Fibroblast of lung (primary cell): ENCODE measurements at regions not wholly inside any gene's neighbourhood (a gene's known extent, or its start where the extent isn't known, plus 50 kb on each side); places are given as distances from the start of the nearest gene placed in this dataset.

Experiments
- DNase-seq, 2 donors: peaks; one replicate each; pipeline versions ENCODE4 v3.0.0 to v3.0.0-alpha.2; 2010; ENCODE audit warnings: low read depth in 2 of 2
- H2AFZ ChIP-seq: 2 replicates; pipeline ENCODE4 v1.5.1; 2012; ENCODE audit warnings: low read length, control low read depth, inconsistent platforms
- H3K27ac ChIP-seq: 2 replicates; pipeline ENCODE4 v1.5.1; 2011; ENCODE audit warnings: low read length, control low read depth; ENCODE audit not compliant: insufficient read depth
- H3K27me3 ChIP-seq: 2 replicates; pipeline ENCODE4 v1.5.1; 2011; ENCODE audit warnings: mild to moderate bottlenecking, low read length; ENCODE audit not compliant: control insufficient read depth, insufficient read depth
- H3K36me3 ChIP-seq: 2 replicates; pipeline ENCODE4 v1.5.1; 2011; ENCODE audit warnings: low read length; ENCODE audit not compliant: control insufficient read depth, insufficient read depth
- H3K4me1 ChIP-seq: 2 replicates; pipeline ENCODE4 v1.5.1; 2011; ENCODE audit warnings: low read length; ENCODE audit not compliant: control insufficient read depth, insufficient read depth; ENCODE audit errors: extremely low read depth
- H3K4me2 ChIP-seq: 2 replicates; pipeline ENCODE4 v1.5.1; 2011; ENCODE audit warnings: low read length, control low read depth; ENCODE audit not compliant: insufficient read depth; ENCODE audit errors: extremely low read depth
- H3K4me3 ChIP-seq, 4 experiments: fragments of 200-600 bp in 1 of 4; sonication (generic) in 1 of 4; replicated peaks in 1 of 4; 2 replicates each; pipeline ENCODE4 v1.5.1; 2011 to 2016; ENCODE audit warnings: low read length in 4 of 4, low read depth in 3 of 4, mild to moderate bottlenecking in 3 of 4, control low read depth in 2 of 4, inconsistent platforms in 1 of 4, mixed read lengths in 1 of 4; ENCODE audit not compliant: insufficient read depth in 1 of 4; ENCODE audit errors: control extremely low read depth in 1 of 4
- H3K79me2 ChIP-seq: 2 replicates; pipeline ENCODE4 v1.5.1; 2012; ENCODE audit warnings: mild to moderate bottlenecking, low read length, inconsistent platforms; ENCODE audit not compliant: control insufficient read depth, insufficient read depth
- H3K9ac ChIP-seq: 2 replicates; pipeline ENCODE4 v1.5.1; 2011; ENCODE audit warnings: mild to moderate bottlenecking, low read length, control low read depth; ENCODE audit not compliant: insufficient read depth
- H3K9me3 ChIP-seq: 2 replicates; pipeline ENCODE4 v1.5.1; 2012; ENCODE audit warnings: low read depth, low read length; ENCODE audit not compliant: control insufficient read depth, insufficient read depth
- H4K20me1 ChIP-seq: 2 replicates; pipeline ENCODE4 v1.5.1; 2011; ENCODE audit warnings: low read length; ENCODE audit not compliant: control insufficient read depth, insufficient read depth; ENCODE audit errors: extremely low read depth
- EZH2 ChIP-seq: IDR thresholded peaks from 2 replicates; pipeline ENCODE4 v1.5.1; 2012; ENCODE audit warnings: low read length, control low read depth, mild to moderate bottlenecking; ENCODE audit errors: missing control alignments
- TF ChIP-seq, protein P1 (sequence below), 2 donors: IDR thresholded peaks in 1 of 2; conservative IDR thresholded peaks in 1 of 2; 1 replicate in 1 of 2; 2 replicates in 1 of 2; pipeline ENCODE4 v1.5.1; 2011 to 2012; ENCODE audit warnings: low read length in 2 of 2, control low read depth in 1 of 2, inconsistent platforms in 1 of 2, low read depth in 1 of 2, mild to moderate bottlenecking in 1 of 2

DNA sequence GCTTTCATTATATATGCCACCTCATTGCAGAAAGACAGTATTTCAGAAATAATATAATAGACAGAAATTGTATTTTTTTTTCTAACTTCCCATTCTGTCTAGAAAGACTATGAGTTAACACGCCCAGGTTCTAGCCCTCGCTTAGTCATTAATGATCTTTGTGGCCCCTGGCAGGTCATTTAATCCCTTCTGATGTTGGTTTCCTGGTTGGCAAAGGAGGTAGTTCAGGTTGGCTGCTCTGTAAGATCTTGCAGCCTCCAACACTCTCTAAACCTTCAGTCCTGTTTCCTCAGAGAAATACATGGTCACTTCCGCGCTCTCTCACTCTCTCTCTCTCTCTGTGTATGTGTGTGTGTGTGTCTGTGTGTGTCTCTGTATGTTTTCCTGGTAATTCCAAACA, 156.3 kb upstream of the NOCT start:
- Histone ChIP-seq H2AFZ (no peak overlapping the region), H3K4me3 (no peak overlapping the region), H3K4me1 (no peaks in the 10 kb centered on the region), H4K20me1 (no peaks in the 10 kb centered on the region), H3K79me2 (no peaks in the 10 kb centered on the region), H3K9me3 (no peaks in the 10 kb centered on the region), H3K9ac (no peak overlapping the region), H3K4me2 (no peak overlapping the region), H3K27ac (no peak overlapping the region), H3K36me3 (no peaks in the 10 kb centered on the region), H3K27me3 (peaks cover 7% of the 10 kb centered on the region)
- no peak for DNase-seq
- TF ChIP-seq, protein P1, sequence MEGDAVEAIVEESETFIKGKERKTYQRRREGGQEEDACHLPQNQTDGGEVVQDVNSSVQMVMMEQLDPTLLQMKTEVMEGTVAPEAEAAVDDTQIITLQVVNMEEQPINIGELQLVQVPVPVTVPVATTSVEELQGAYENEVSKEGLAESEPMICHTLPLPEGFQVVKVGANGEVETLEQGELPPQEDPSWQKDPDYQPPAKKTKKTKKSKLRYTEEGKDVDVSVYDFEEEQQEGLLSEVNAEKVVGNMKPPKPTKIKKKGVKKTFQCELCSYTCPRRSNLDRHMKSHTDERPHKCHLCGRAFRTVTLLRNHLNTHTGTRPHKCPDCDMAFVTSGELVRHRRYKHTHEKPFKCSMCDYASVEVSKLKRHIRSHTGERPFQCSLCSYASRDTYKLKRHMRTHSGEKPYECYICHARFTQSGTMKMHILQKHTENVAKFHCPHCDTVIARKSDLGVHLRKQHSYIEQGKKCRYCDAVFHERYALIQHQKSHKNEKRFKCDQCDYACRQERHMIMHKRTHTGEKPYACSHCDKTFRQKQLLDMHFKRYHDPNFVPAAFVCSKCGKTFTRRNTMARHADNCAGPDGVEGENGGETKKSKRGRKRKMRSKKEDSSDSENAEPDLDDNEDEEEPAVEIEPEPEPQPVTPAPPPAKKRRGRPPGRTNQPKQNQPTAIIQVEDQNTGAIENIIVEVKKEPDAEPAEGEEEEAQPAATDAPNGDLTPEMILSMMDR (conservative IDR thresholded peaks at IDR 0.05 in 1 of 2, IDR thresholded peaks at IDR 0.05 in 1 of 2; ENCODE audit: low read depth in 1 of 2, low read length in 2 of 2): no peak
- no peak for TF ChIP-seq EZH2

DNA sequence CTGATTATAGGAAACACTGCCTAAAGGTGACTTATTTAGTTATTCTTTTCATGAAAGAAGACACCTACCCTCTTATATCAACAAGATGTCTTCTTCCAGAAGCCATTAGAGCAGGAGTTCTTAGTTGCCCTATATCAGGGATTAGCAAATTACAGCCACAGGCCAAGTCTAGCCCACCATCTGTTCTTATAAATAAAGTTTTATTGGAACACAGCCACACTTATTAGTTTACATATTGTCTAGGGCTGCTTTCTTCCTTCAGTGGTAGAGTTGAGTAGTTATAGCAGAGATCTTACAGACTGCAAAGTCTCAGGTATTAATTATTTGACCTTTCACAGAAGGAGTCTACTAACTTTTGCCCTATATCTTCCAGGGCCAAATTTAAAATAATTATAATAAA, 157.2 kb upstream of the NOCT start:
- Histone ChIP-seq H3K27ac (no peak overlapping the region), H2AFZ (no peak overlapping the region), H3K9me3 (no peaks in the 10 kb centered on the region), H4K20me1 (no peaks in the 10 kb centered on the region), H3K4me1 (no peaks in the 10 kb centered on the region), H3K79me2 (no peaks in the 10 kb centered on the region), H3K4me3 (no peak overlapping the region), H3K27me3 (peaks cover 7% of the 10 kb centered on the region), H3K9ac (no peak overlapping the region), H3K36me3 (no peaks in the 10 kb centered on the region), H3K4me2 (no peak overlapping the region)
- no peak for DNase-seq
- no peak for TF ChIP-seq EZH2
- TF ChIP-seq, protein P1 (conservative IDR thresholded peaks at IDR 0.05 in 1 of 2, IDR thresholded peaks at IDR 0.05 in 1 of 2; ENCODE audit: low read depth in 1 of 2, low read length in 2 of 2): no peak

DNA sequence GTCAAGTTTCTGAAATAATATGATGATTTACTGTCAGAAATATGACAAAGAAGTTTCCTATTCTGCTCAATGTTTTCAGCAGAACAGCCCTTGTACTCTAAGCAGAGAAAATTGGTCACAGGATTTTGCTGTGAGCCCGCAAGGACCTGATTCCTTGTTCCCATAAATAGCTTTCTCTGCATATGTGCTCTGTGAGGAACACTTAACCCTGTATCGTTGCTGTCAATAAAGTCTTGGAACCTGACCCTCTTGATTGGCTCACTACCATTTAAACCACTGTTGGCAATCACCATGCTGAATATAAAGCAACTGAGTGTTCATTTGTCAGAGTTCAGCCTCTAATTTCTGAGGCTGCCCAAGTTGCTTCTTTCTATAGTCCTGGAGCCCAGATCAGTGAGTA, 158.2 kb upstream of the NOCT start:
- Histone ChIP-seq H3K27me3 (peaks cover 7% of the 10 kb centered on the region), H3K79me2 (no peaks in the 10 kb centered on the region), H4K20me1 (no peaks in the 10 kb centered on the region), H3K36me3 (no peaks in the 10 kb centered on the region), H3K4me1 (no peaks in the 10 kb centered on the region), H3K9ac (no peak overlapping the region), H3K9me3 (no peaks in the 10 kb centered on the region), H3K4me3 (no peak overlapping the region), H3K27ac (no peak overlapping the region), H3K4me2 (no peak overlapping the region), H2AFZ (no peak overlapping the region)
- no peak for DNase-seq
- no peak for TF ChIP-seq EZH2
- TF ChIP-seq, protein P1 (conservative IDR thresholded peaks at IDR 0.05 in 1 of 2, IDR thresholded peaks at IDR 0.05 in 1 of 2; ENCODE audit: low read depth in 1 of 2, low read length in 2 of 2): no peak
